GM10266 (cell line): ENCODE measurements at regions not wholly inside any gene's neighbourhood (a gene's known extent, or its start where the extent isn't known, plus 50 kb on each side); places are given as distances from the start of the nearest gene placed in this dataset.

ENCODE experiments used
- DNase-seq: peaks from one replicate; pipeline ENCODE4 v3.0.0; 2012; ENCODE audit errors: extremely low spot score
- CTCF ChIP-seq: IDR thresholded peaks from 2 replicates; pipeline ENCODE4 v1.5.1; 2012; ENCODE audit warnings: mild to moderate bottlenecking, low read depth; ENCODE audit not compliant: control insufficient read depth, insufficient read depth; ENCODE audit errors: missing control alignments

GRCh38 chr2:123157016-123157415 is 868.1 kb upstream of the CNTNAP5 start:
- DNase-seq, result no peak
- no peak for TF ChIP-seq CTCF

- no peak for DNase-seq
- no peak for TF ChIP-seq CTCF
Observed at GRCh38 chr2:123162400-123163016, 862.6 kb upstream of the CNTNAP5 start.

- no peak for DNase-seq
- TF ChIP-seq CTCF, result no peak
Observed at GRCh38 chr2:123163398-123163797, 861.7 kb upstream of the CNTNAP5 start.

- no peak for DNase-seq
- no peak for TF ChIP-seq CTCF
Observed at GRCh38 chr2:123164216-123164615, 860.9 kb upstream of the CNTNAP5 start.

- no peak for DNase-seq
- no peak for TF ChIP-seq CTCF
Observed at GRCh38 chr2:123165616-123166015, 859.5 kb upstream of the CNTNAP5 start.

GRCh38 chr2:123179526-123179925 is 845.6 kb upstream of the CNTNAP5 start:
- no peak for TF ChIP-seq CTCF
- DNase-seq, result no peak

GRCh38 chr2:123195957-123196356 is 829.1 kb upstream of the CNTNAP5 start:
- TF ChIP-seq CTCF, result no peak
- DNase-seq, result no peak
